ENCODE measurements at regions not wholly inside any gene's neighbourhood (a gene's known extent, or its start where the extent isn't known, plus 50 kb on each side); places are given as distances from the start of the nearest gene placed in this dataset.

DNA sequence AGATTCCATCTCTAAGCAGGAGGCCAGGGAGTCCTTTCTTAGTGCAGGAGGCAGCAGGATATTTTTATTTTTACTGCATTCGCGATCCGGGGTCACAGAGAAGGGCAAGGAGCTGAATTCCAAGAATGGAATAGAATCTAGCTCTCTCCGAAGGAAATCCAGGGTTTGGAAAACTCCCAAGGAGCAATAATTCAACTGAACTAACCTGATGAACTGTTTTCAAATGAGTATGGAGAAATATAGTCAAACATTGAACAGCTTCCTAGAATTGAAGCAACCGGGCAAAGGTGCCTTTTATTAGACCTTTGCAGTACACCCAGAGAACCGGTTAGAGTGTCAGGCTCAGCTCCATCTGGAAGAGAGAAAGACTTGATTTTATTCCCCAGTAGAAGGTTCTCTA is 120.7 kb upstream of the MAF start:
- TF ChIP-seq POLR2AphosphoS5 (IDR thresholded peaks at IDR 0.05) (peak; percentile 44), POLR2A (IDR thresholded peaks at IDR 0.05) (no peak)
